ENCODE measurements at regions not wholly inside any gene's neighbourhood (a gene's known extent, or its start where the extent isn't known, plus 50 kb on each side); places are given as distances from the start of the nearest gene placed in this dataset.

DNA sequence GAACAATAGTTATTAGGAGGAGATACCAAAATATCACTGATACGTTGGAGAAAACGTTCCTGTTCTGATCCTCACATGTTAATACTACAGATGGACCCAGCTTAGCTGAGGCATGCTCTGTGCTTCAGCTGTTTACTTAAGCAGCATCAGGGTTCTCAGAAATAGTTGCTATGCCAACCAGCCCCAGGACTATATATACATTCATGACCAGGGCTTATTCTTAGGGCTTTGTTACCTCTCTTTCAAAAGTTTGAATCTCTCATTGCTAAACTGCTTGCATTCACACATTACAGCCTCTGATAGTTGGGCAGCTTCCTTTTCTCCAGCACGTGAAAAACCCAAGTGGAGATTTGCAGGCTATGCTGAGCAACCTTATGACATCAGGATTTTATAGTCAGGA, 800.4 kb downstream of the DIAPH3 start:
- TF ChIP-seq CTCF (conservative IDR thresholded peaks at IDR 0.05 in 1 of 2, IDR thresholded peaks at IDR 0.05 in 1 of 2; ENCODE audit: extremely low read depth in 1 of 2, insufficient read depth in 1 of 2, low read depth in 1 of 2, low read length in 2 of 2) (no peak), EZH2 (IDR thresholded peaks at IDR 0.05; ENCODE audit: borderline replicate concordance, low read length) (no peak)

Data from mammary epithelial cell (primary cell).